ENCODE measurements at regions not wholly inside any gene's neighbourhood (a gene's known extent, or its start where the extent isn't known, plus 50 kb on each side); places are given as distances from the start of the nearest gene placed in this dataset.

GRCh38 chr2:196383799-196384198 lies 212.4 kb upstream of the STK17B start:
- ATAC-seq (no peak), DNase-seq (no peak)
- H3K4me1 Mint-ChIP-seq = peaks cover 4% of the 10 kb centered on the region
- peaks cover 6% of the 10 kb centered on the region for H3K27me3 Mint-ChIP-seq
- CTCF ChIA-PET = no interaction called here
- no peak overlapping the region for H3K27ac Mint-ChIP-seq
- H3K4me3 Mint-ChIP-seq = no peak overlapping the region
- no peaks in the 10 kb centered on the region for H3K36me3 Mint-ChIP-seq
- no peaks in the 10 kb centered on the region for H3K9me3 Mint-ChIP-seq (ENCODE audit: low read depth)

GRCh38 chr2:196384729-196385128 lies 213.4 kb upstream of the STK17B start:
- Mint-ChIP-seq H3K4me1 (peaks cover 11% of the 10 kb centered on the region), H3K36me3 (no peaks in the 10 kb centered on the region), H3K27ac (no peak overlapping the region), H3K27me3 (peaks cover under 1% of the 10 kb centered on the region), H3K4me3 (no peak overlapping the region), H3K9me3 (ENCODE audit: low read depth) (no peaks in the 10 kb centered on the region)
- DNase-seq (no peak), ATAC-seq (no peak)
- CTCF ChIA-PET = interaction anchor here (1.5 to 2.3 kb wide), 2 partner anchors 14 to 69 kb away, joined by 4 to 6 read pairs; no protein-coding TSS in a partner anchor

GRCh38 chr2:196389670-196390069 lies 218.3 kb upstream of the STK17B start:
- Mint-ChIP-seq H3K27ac (no peak overlapping the region), H3K4me1 (peaks cover 10% of the 10 kb centered on the region), H3K27me3 (peaks cover 3% of the 10 kb centered on the region), H3K36me3 (no peaks in the 10 kb centered on the region), H3K4me3 (no peak overlapping the region), H3K9me3 (ENCODE audit: low read depth) (peaks cover 2% of the 10 kb centered on the region)
- DNase-seq (no peak), ATAC-seq (no peak)
- CTCF ChIA-PET = no interaction called here

- Mint-ChIP-seq H3K27ac (no peak overlapping the region), H3K36me3 (no peaks in the 10 kb centered on the region), H3K27me3 (peaks cover 3% of the 10 kb centered on the region), H3K4me1 (peaks cover 9% of the 10 kb centered on the region), H3K9me3 (ENCODE audit: low read depth) (peaks cover 2% of the 10 kb centered on the region), H3K4me3 (no peak overlapping the region)
- DNase-seq (no peak), ATAC-seq (no peak)
- CTCF ChIA-PET = no interaction called here
Observed at GRCh38 chr2:196390243-196391148, 219.1 kb upstream of the STK17B start.

GRCh38 chr2:196391149-196391479 lies 219.7 kb upstream of the STK17B start:
- H3K36me3 Mint-ChIP-seq = peaks cover 1% of the 10 kb centered on the region
- no peak for ATAC-seq
- peaks cover 2% of the 10 kb centered on the region for H3K9me3 Mint-ChIP-seq (ENCODE audit: low read depth)
- peaks cover 7% of the 10 kb centered on the region for H3K27me3 Mint-ChIP-seq
- no peak overlapping the region for H3K4me3 Mint-ChIP-seq
- CTCF ChIA-PET = no interaction called here
- no peak for DNase-seq
- peaks cover 9% of the 10 kb centered on the region for H3K4me1 Mint-ChIP-seq
- H3K27ac Mint-ChIP-seq = no peak overlapping the region

- CTCF ChIA-PET = interaction anchor here (1.3 kb wide), 1 partner anchor 14 kb away, joined by 4 read pairs; no protein-coding TSS in a partner anchor
- H3K4me3 Mint-ChIP-seq = no peak overlapping the region
- peaks cover 5% of the 10 kb centered on the region for H3K27me3 Mint-ChIP-seq
- H3K4me1 Mint-ChIP-seq = no peaks in the 10 kb centered on the region
- H3K9me3 Mint-ChIP-seq (ENCODE audit: low read depth) = peaks cover 2% of the 10 kb centered on the region
- H3K36me3 Mint-ChIP-seq = peaks cover 1% of the 10 kb centered on the region
- H3K27ac Mint-ChIP-seq = no peak overlapping the region
- DNase-seq = no peak
- ATAC-seq = no peak
Observed at GRCh38 chr2:196399096-196399495, 227.7 kb upstream of the STK17B start.

GRCh38 chr2:196399722-196400691 lies 228.6 kb upstream of the STK17B start:
- ATAC-seq = no peak
- Mint-ChIP-seq H3K9me3 (ENCODE audit: low read depth) (no peaks in the 10 kb centered on the region), H3K27me3 (peaks cover 5% of the 10 kb centered on the region), H3K36me3 (peaks cover 1% of the 10 kb centered on the region), H3K4me1 (no peaks in the 10 kb centered on the region), H3K4me3 (no peak overlapping the region), H3K27ac (no peak overlapping the region)
- CTCF ChIA-PET = no interaction called here
- DNase-seq = no peak

GRCh38 chr2:196403471-196403870 lies 232.1 kb upstream of the STK17B start:
- CTCF ChIA-PET = interaction anchor here (0.7 kb wide), 1 partner anchor 10 kb away, joined by 3 read pairs; no protein-coding TSS in a partner anchor
- H3K4me3 Mint-ChIP-seq = no peak overlapping the region
- H3K4me1 Mint-ChIP-seq = no peaks in the 10 kb centered on the region
- no peaks in the 10 kb centered on the region for H3K9me3 Mint-ChIP-seq (ENCODE audit: low read depth)
- peaks cover 12% of the 10 kb centered on the region for H3K27me3 Mint-ChIP-seq
- H3K27ac Mint-ChIP-seq = no peak overlapping the region
- H3K36me3 Mint-ChIP-seq = no peaks in the 10 kb centered on the region
- ATAC-seq (no peak), DNase-seq (no peak)

GRCh38 chr2:196404276-196404675 lies 232.9 kb upstream of the STK17B start:
- CTCF ChIA-PET = interaction anchor here (0.7 kb wide), 1 partner anchor 9 kb away, joined by 3 read pairs; no protein-coding TSS in a partner anchor
- Mint-ChIP-seq H3K4me3 (no peak overlapping the region), H3K9me3 (ENCODE audit: low read depth) (no peaks in the 10 kb centered on the region), H3K27ac (no peak overlapping the region), H3K36me3 (no peaks in the 10 kb centered on the region), H3K4me1 (no peaks in the 10 kb centered on the region), H3K27me3 (peaks cover 20% of the 10 kb centered on the region)
- no peak for ATAC-seq
- no peak for DNase-seq

GRCh38 chr2:196407675-196408264 lies 231.7 kb upstream of the CCDC150 start:
- Mint-ChIP-seq H3K9me3 (ENCODE audit: low read depth) (no peaks in the 10 kb centered on the region), H3K27me3 (peaks cover 26% of the 10 kb centered on the region), H3K4me1 (no peaks in the 10 kb centered on the region), H3K4me3 (no peak overlapping the region), H3K27ac (no peak overlapping the region), H3K36me3 (no peaks in the 10 kb centered on the region)
- DNase-seq (no peak), ATAC-seq (no peak)
- CTCF ChIA-PET = no interaction called here

- ATAC-seq (no peak), DNase-seq (no peak)
- CTCF ChIA-PET = interaction anchor here (1.2 to 1.3 kb wide), 2 partner anchors 12 to 72 kb away, joined by 4 read pairs; no protein-coding TSS in a partner anchor
- H3K27me3 Mint-ChIP-seq = peaks cover 26% of the 10 kb centered on the region
- no peak overlapping the region for H3K27ac Mint-ChIP-seq
- no peaks in the 10 kb centered on the region for H3K36me3 Mint-ChIP-seq
- H3K9me3 Mint-ChIP-seq (ENCODE audit: low read depth) = no peaks in the 10 kb centered on the region
- no peak overlapping the region for H3K4me3 Mint-ChIP-seq
- H3K4me1 Mint-ChIP-seq = no peaks in the 10 kb centered on the region
Observed at GRCh38 chr2:196409376-196409775, 230.1 kb upstream of the CCDC150 start.

GRCh38 chr2:196410008-196410407 lies 229.5 kb upstream of the CCDC150 start:
- CTCF ChIA-PET = no interaction called here
- peaks cover 3% of the 10 kb centered on the region for H3K4me1 Mint-ChIP-seq
- H3K9me3 Mint-ChIP-seq (ENCODE audit: low read depth) = no peaks in the 10 kb centered on the region
- ATAC-seq = no peak
- H3K36me3 Mint-ChIP-seq = no peaks in the 10 kb centered on the region
- H3K27me3 Mint-ChIP-seq = peaks cover 26% of the 10 kb centered on the region
- DNase-seq = no peak
- no peak overlapping the region for H3K4me3 Mint-ChIP-seq
- no peak overlapping the region for H3K27ac Mint-ChIP-seq

GRCh38 chr2:196413821-196414274 lies 225.7 kb upstream of the CCDC150 start:
- Mint-ChIP-seq H3K4me3 (no peak overlapping the region), H3K36me3 (no peaks in the 10 kb centered on the region), H3K4me1 (peaks cover 10% of the 10 kb centered on the region), H3K27me3 (peaks cover 16% of the 10 kb centered on the region), H3K27ac (no peak overlapping the region), H3K9me3 (ENCODE audit: low read depth) (no peaks in the 10 kb centered on the region)
- CTCF ChIA-PET = interaction anchor here (1.3 to 1.8 kb wide), 2 partner anchors 10 to 40 kb away, joined by 3 to 6 read pairs; no protein-coding TSS in a partner anchor
- no peak for DNase-seq
- no peak for ATAC-seq

Data from activated CD8-positive, alpha-beta memory T cell treated with anti-CD3 and anti-CD28 coated beads, Interleukin-2, amount 10 ng/mL, durations not matched to agents 7 days and 5 days (primary cell).